ENCODE measurements at regions not wholly inside any gene's neighbourhood (a gene's known extent, or its start where the extent isn't known, plus 50 kb on each side); places are given as distances from the start of the nearest gene placed in this dataset.
"Not testable (repeated sequence)": the region's sequence is repeated elsewhere in the genome, so short reads cannot be mapped to it uniquely, and the experiment has no call there.

DNA sequence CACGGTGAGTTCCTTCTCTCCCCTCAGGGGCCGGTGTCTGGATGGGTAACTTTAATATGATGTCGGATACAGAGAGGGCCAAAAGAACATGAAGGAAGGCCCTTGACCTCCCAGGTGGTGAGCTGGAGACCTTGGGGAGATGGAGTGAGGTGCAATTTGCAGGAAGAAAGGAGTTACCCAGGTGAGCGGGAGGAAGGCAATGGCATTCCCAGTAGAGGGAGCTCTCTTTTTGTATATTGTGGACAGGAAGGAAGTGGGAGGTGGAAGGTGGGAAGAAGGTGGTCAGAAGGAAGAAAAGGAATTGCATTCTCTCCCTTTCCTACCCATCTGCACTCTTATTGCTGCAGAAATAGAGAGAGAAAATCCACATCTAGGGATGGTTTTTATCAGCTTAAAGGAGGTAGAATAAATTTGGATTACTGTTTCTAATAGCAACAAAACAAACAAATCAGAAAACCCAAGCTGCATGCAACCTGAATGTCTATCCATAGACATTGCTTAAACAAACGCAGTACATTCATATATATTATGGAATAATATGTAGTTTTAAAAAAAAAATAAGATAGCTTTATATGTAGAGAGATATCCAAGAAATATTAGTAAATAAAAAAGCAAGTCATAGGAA lies 169.0 kb upstream of the TSC22D2 start:
- DNase-seq, result no peak

GRCh38 chr3:150238048-150238802 lies 169.9 kb upstream of the TSC22D2 start:
- DNase-seq, result no peak

GRCh38 chr3:150237490-150237889 lies 170.6 kb upstream of the TSC22D2 start:
- no peak for DNase-seq

DNA sequence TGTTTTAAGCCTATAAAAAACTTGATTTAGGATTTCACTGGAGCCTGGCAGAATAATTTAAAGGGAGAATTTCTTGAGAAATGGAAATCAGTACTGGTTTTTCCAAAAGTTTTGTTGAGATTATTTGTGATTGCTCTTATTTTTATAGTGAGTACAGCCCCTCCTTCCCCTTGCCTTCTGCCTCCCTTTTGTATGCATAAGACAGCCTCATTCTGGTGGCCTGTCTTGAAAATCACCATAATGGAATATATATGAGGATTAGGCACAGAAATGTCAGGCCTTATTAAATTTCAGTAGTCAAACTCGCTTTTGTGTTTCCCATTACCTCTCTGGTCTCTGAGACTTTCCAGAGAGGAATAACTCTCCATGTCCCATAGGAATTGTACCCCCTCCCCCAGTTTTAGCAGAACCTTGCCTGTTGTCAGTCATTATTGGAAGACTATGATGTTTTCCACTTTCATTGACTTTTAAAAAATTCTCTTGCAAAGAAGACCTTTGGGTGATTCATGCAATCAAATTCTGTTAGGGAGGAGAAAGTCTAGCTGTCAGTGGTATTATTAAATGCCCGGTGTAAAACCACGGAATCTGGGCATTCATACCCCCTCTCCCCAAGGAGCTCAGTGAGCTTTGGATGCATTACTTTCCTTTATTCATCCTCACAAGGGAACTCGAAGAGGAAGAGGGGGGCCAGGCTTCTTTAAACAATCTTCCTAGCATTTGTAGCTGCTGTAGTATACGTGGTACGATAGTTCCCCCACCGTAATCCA lies 171.6 kb upstream of the TSC22D2 start:
- DNase-seq, result no peak

- DNase-seq, result no peak
These were observed 172.3 kb upstream of the TSC22D2 start for GRCh38 chr3:150235799-150236198.

- no peak for DNase-seq
These were observed 175.1 kb upstream of the TSC22D2 start for GRCh38 chr3:150232992-150233451.

GRCh38 chr3:150230037-150230436 lies 178.1 kb upstream of the TSC22D2 start:
- no peak for DNase-seq

GRCh38 chr3:150228626-150229025 lies 179.5 kb upstream of the TSC22D2 start:
- not testable (repeated sequence) for DNase-seq

DNA sequence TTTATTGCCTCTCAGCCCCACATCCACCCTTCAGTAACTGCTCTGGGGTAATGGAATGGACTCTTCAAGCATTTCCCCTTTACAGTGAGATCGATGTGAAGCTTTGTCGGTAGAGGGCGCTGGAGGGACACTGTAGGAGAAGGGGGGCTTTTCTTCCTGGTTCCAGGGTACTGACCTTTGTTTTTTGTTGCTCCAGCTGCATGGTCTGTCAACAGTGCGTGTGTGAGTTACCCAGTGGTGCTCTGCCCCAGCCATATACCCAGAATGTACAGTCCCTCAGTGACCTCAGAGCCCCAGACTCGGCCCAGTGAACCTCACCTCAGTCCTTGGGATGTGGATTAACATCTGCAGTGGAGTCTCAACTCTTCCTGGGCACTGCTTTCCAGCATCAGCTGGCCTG lies 180.3 kb upstream of the TSC22D2 start:
- no peak for DNase-seq

GRCh38 chr3:150225986-150226385 lies 182.1 kb upstream of the TSC22D2 start:
- no peak for DNase-seq

DNA sequence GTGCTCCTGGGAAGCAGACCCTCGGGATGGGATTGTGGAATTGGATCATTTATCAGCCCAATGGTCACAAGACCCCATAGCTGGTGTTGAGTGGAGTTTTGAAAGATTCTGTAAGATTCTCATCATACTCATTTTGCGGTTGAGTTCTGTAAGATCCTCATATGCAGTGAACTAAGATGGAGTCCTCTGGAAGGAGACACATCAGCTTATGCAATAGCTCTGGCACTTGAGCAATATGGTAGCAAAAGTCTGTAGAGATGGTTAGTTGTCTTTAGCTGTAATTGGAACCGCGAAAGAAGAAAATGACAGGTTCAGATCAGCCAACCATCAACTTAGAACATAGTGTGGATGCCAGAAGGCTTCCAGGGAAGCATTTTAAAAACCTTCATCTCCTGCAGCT lies 184.5 kb upstream of the TSC22D2 start:
- no peak for DNase-seq

DNA sequence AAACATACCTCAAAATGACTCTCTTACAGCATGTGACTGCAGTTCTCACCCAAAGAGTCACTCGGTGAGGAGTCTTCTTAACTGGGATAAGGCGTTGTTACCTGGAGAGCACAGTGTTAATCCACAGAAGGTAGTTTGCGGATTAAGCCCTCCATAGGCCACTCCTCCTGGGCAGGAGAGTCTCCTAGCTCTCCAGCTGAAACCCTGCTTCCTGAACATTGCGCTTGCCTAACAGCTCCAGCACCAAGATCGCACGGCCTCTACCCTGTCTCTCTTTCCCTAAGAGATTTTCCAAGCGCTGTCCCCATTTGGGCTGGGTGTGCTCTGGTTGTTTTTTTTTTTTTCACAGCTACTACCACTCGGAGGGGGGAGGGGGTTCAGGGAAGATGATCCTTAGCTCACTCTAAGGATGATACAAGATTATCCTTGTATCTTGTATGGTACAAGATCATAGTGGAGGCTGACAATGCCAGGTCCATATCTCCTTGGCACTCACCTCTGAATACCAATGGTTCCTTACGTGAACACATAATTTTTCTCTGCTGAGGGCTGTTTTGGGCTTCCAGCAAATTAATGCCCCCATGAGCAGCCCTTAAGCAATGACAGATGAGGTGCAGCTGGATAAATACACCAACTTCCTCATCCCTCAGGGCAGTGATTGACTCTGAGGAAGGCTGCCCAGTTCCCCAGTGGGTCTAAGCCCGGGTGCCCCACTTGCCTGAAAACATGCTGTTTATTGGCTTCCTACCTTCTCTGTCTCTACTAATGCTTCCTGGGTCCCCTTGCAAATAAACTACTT lies 185.2 kb upstream of the TSC22D2 start:
- no peak for DNase-seq

GRCh38 chr3:150221904-150222523 lies 186.1 kb upstream of the TSC22D2 start:
- DNase-seq, result no peak

DNA sequence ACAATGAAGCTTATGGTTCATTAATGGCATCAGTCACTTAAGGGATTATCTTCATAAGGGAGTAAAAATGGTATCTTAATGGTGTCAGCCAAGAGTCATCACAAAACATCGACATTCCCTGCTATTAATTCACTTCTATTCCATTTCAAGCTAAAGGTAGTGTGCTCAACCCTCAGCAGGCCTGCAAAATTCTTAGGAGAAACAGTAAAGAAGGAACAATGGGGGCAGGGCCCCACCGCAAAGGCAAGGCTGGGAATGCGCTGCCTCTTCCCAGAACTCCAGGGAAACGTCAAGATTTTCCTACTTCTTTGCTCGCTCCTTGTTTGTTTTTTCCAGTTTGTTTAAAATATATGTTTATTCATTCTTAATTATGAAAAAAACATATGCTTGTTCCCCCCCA lies 187.3 kb upstream of the TSC22D2 start:
- no peak for DNase-seq

DNA sequence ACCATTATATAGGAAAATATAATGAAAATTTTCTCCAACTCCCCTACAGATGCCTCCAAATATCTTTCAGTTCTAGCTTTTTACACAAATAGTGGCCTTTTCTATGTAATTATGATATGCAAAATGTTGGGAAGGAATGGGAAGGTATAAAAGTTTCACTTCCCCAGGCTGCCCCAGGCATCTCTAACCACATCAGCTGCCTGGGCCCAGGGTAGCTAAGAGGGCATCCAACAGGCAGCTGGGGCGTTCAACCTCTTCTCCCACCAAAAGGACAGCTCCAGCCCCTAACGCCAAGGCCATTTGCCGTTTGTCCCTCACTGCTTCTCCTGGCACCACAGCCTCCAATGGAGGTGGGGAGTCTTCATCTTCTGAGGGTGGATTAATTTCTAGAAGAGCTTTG lies 188.1 kb upstream of the TSC22D2 start:
- DNase-seq, result no peak

DNA sequence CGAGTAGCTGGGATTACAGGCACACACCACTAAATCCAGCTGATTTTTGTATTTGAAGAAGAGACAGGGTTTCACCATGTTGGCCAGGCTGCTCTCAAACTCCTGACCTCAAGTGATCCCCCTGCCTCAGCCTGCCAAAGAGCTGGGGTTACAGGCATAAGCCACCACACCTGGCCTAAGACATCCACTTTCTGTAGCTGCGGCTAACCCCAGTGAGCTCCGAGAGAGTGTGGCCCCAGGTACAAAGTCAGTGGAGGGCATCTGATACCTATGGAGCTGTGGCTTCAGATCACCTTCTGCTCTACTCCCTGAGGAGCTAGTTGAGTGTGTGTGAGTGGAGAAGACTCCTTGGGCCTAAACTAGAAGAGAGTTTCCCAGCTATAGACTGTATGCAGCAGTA lies 189.3 kb upstream of the TSC22D2 start:
- DNase-seq, result no peak

GRCh38 chr3:150218236-150218635 lies 189.9 kb upstream of the TSC22D2 start:
- DNase-seq, result no peak

- DNase-seq, result no peak
These were observed 190.4 kb upstream of the TSC22D2 start for GRCh38 chr3:150217691-150218090.

- no peak for DNase-seq
These were observed 191.1 kb upstream of the TSC22D2 start for GRCh38 chr3:150216866-150217600.

GRCh38 chr3:150216041-150216811 lies 191.9 kb upstream of the TSC22D2 start:
- DNase-seq, result no peak

- DNase-seq, result no peak
These were observed 192.5 kb upstream of the TSC22D2 start for GRCh38 chr3:150215616-150216015.
